Colon (tissue), 2 donors: ENCODE measurements at regions not wholly inside any gene's neighbourhood (a gene's known extent, or its start where the extent isn't known, plus 50 kb on each side); places are given as distances from the start of the nearest gene placed in this dataset.

Source experiments
- FAIRE-seq: peaks from 2 replicates; lab custom pipeline; 2012; peaks lifted over from hg19 to GRCh38; lab: Jason Lieb, UNC
- donor health status: control.
- donor health status: control.

DNA sequence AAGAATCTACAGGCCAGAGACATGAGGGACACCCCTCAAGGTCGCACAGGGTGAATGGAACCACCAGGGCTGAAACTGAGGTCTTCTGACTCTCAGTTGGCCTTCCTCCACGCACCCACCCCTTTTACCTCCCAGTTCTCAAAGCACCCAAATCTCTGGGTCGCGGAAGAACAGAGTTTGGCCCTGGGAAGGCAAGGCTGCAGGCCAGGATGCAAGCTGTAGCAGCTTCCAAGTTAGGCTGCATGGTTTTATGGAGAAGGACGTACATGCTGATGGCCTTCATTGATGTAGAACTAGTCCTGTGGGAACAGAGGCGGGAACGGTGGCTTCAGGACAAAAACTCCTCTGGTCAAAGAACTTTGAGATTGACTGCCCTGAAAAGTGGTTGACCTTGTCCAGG lies 143.5 kb upstream of the B3GAT1 start:
- no peak for FAIRE-seq

DNA sequence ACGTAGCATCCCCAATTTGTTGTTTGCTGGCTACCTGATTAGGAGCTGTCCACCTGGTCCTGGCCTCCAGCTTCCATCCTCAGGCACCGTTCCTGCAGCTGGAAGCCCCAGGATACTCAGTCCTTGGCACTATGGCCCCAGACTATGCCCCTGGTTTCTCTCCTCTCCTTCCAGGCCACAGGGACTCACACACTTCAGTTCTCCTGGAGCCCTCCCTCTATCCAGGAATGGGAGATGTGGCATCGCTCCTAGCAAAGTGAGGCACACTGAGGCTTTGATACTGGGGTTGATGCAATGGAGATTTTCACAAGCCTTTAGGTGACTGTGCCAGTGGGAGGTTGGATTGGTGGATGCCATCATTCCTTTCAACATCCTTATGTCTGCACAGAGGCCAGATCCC lies 142.8 kb upstream of the B3GAT1 start:
- FAIRE-seq = no peak

DNA sequence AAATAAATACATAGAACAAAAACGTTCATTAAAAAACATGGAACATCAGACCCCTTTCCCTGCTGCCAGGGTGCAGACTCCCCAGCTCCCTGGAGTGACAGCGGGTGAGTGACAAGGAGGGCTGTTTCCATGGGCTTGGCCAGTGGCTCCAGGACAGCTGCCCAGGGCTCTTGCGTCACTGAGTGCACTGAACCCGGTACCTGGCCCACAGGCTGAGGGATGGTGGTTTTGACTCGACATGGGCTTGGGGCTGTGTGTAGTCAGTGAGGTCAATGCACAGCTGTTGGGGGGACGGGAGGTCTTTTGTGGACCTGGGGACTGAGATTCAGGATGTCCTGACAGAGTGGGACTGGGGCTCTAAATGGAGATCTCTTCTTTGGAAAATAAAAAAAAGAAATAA lies 142.1 kb upstream of the B3GAT1 start:
- FAIRE-seq = no peak

DNA sequence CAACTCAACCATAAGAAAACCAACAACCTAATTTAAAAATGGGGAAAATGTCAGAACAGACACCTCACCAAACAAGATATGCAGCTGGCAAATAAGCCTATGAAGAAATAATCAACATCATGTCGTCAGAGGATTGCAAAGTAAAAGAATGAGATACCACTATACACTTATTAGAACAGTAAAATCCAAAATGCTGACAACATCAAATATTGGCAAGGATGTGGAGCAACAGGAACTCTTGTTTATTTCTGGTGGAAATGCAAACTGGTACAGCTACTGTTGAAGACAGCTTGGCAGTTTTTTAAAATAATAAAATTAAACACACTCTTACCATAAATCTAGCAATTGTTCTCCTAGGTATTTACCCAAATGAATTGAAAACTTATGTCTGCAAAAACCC lies 140.7 kb upstream of the B3GAT1 start:
- no peak for FAIRE-seq

DNA sequence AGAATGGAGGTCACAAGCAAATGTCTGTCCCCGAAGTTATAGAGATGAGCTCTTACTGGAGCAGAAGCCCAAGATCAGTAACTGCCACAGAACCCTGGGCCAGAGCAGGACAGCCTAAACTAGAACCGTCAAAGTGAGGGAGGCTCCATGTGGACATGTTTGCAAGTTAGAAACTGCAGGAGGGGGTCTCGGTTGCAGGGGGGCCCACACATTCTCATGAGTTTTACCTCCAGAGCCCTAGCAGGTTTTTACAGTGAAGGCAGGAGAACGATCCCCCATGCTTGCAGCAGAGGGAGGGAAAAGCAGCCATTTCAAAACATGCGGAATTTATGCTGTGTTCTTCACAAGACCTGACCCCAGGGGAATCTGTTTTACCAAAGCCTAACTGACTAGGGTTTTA lies 133.5 kb upstream of the B3GAT1 start:
- no peak for FAIRE-seq

DNA sequence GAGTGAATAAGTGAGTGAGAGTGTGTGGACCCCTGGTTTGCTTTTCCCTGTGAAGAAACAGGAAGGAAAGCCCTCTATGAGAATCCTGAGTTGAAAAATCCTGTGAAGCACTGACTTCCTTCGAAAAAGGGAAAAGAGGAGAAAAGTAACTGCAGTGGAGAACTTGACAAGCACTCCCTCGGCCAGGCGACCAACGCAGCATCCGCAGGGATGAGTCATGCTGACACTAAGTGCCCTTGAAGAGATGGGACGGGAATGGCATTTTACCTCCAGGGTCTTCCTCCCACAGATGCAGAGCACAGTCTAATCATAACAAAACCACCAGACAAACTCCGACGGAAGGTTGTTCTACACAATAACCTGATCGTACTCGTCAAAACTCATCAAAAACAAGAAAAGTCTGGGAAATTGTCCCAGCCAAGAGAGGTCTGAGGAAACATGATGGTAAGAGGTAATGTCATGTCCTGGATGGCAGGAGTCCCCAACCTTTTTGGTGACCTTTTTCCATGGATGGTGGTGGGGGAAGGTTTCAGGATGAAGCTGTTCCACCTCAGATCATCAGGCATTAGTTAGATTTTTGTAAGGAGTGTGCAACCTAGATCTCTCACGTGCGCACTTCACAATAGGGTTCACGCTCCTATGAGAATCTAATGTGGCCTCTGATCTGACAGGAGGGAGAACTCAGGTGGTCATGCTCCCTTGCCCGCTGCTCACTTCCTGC lies 132.2 kb upstream of the B3GAT1 start:
- FAIRE-seq = no peak

DNA sequence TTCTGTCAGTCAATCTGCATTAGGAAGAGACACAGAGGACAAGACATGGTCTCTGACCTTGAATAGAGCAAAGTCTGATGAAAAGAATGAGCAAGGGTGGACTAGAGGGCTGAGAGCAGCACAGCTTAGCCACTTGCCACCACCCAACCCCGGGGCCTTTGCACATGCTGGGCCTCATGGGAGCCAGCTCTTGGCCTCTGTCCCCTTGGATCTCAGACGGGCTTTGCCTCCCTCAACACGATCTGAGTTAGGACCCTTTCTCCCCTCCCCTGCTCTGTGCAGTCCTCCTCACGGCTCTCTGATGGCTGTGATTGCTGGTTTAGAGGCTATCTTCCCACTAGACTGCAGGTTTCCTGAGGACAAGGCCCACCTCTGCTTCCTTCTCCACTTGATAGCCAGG lies 131.6 kb upstream of the B3GAT1 start:
- no peak for FAIRE-seq

DNA sequence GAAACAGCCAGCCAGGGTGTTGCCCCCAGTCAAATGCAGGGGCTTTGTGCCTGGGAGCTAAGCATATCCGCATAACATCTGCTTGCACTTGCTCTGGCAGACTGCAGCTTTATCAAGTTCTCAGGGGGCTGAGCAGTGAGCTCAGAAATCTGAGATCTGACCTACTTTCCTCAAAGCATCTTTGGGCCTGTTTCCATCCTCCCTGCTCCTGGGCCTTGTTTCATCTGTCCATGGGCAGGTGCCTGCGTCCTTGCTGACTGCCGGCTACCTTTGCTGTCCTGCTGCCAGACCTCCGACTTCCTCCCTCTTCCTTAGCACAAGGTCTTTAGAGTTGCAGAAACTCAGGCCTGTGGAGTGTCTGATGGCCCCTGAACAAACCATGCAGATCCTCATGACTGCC lies 131.2 kb upstream of the B3GAT1 start:
- no peak for FAIRE-seq

DNA sequence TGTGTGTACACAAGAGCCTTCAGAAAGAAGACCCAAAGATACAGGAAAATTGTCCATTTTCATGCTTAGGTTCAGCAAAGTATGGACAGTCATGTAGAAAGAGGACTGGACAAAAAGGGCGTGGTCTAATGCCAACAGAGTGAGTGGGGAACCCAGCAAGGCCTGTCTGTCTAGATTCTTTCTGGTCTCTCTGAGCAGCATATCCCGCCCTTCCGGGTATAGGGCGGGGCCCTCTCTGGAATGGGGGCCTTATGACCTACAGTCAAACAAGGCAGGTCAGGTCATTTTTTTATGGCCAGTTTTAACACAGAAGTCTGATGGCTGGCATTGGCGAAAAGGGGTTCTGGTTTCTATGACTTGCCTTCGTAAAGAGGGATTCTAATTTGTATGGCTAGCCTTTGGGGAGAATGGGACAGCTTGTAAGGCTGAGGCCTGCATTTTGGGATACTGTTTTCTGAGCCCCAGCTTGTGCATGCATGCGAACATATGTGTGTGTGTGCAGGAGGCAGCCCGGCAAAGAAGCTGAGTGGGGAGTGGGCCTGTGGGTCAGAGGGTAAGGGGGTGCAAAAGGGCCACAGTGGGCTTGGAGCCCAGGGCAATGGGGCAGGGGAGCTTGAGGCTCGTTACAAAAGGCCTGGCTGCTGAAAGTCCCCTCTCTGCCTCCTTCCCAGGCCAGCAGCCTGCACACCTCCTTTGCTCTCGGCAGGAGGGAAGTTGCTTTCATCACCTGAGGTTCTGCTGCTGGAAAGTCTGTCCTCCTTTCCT lies 130.5 kb upstream of the B3GAT1 start:
- no peak for FAIRE-seq

DNA sequence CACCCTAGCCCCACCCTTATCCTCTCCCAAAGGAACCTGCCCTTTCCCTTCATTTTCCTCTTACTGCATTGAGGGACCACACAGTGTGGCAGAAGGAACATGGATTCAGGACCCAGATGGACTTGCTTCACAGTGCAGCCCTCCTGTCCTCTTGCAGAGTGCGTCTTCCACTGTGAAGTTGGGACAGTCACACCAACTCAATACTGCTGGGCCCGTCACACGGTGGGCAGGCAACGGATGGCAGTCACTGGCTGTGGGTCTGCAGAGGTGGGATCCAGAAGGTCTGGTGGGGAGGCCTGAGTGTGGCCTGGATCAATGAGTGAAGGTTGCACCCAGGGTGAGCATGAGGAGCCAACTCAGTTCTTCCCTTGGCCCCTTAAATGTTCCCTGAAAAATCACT lies 129.9 kb upstream of the B3GAT1 start:
- FAIRE-seq = no peak

DNA sequence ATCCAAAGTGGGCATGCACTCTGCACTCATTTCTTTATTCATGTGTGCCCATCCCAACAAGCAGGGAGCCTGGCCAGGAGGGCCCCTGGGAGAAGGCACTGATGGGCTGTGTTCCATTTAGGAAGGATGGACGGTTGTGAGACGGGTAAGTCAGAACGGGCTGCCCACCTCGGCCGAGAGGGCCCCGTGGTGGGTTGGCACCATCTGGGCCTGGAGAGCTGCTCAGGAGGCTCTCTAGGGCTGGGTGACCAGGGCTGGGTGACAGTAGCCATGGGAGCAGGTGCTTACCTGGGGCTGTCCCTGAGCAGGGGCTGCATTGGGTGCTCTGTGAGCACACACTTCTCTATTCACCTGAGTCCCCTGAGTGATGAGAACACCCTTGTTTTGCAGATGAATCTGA lies 129.3 kb upstream of the B3GAT1 start:
- no peak for FAIRE-seq

DNA sequence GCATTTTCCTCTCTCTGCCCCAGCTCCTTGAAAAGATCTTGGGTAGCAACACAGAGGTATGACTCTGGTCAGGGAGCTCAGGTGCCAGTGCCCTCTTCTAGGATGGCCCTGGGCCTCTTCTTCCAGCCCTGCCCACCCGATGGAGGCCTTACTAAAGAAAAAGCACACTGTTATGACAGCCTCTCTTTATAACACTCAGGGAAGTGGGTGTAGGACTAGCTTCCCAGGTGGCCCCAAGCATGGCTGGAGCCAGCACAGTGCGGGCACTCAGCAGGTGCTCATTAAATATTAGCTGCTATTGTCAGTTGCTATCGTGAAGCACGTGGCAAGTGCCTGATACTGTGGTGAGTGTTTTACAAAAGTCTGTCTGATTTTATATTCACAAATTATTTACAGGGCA lies 127.2 kb upstream of the B3GAT1 start:
- no peak for FAIRE-seq

DNA sequence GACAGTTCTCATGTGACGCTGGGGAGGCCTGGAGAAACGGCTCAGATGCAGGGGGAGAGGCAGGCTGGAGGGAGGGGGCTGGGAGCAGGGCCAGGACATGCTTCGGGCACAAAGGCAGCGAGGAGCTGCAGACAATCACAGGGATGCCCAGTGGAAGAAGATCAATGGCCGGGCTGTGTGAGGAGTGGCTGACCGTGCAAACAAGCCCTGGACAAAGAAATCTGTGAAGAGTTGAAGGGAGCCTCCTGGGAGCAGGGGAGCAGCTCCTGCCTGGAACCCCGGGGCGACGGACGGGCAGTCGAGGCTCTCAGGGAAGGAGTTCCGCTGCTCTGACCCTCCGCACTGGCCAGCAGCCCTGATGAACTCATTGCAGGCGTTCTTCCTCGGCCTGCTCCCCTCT lies 126.7 kb upstream of the B3GAT1 start:
- no peak for FAIRE-seq

DNA sequence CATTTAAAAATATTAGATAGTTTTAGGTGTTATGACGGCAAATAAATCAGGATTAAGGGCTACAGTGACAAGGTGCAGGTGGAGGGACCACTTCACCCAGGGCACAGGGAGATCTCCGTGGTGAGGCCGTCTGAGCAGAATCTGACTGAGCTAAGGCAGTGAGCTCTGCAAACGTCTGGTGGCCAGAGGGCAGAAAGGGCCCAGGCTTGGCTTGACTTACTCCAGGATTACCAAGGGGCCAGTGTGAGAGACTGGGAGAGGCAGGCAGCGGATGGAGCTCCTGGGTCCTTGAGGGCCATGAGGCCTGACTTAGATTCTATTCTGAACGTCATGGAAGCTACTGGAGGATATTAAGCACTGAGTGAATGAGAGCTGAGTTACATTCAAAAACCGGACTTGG lies 125.9 kb upstream of the B3GAT1 start:
- FAIRE-seq = no peak

DNA sequence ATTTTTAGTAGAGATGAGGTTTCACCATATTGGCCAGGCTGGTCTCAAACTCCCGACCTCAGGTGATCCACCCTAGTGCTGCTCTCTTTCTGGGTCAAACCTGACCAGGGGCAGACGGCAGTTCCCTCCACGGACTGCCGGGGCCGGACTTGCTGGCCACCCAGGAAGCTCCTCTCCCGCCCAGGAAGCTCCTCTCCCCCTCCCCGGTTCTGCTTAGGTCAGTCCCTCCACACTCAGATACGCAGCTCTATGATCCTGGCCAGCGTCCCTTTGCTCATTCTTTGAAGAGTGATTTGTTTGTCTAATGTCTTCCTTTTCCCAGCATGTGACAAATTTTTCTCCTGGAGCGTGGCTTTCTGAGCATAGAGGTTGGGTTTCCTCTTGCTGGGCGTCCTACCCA lies 125.3 kb upstream of the B3GAT1 start:
- FAIRE-seq = no peak

DNA sequence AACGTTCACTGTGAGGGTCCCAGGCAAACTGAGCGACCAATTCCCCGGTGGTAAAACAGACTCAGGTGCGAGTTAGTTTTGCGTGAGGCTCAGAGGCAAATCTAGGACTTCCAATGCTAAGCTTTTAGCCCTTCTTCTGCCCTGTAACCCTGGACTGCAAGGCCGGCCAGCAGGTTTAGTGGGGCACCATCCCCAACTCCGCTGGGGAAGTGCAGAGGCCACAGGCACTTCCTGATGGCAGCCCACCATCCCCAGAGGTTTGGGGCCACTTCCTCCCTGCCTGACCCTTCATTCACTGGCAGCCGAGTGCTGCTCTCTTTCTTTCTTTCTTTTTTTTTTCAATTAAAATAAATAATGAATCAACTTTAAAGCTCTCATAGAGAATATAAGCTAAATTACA lies 124.6 kb upstream of the B3GAT1 start:
- FAIRE-seq = no peak

DNA sequence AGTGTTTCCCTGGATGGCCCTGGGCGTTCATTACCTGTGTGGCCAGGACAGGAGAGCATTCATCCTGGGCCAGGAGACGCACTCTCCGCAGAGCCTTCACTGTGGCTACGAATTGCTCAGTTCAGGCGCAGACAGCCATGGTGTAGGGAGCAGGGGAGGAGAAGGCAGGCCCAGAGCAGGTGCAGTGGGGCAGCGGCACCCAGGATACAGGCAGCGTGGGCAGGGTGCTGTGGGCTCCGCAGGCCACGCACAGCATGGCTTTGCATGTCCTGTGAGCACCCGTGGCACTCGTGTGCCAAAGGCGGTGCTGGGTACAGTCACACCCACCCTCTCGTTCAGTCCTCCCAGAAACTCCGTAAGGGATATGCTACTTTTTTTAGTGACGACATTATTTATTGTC lies 124.2 kb upstream of the B3GAT1 start:
- FAIRE-seq = no peak

DNA sequence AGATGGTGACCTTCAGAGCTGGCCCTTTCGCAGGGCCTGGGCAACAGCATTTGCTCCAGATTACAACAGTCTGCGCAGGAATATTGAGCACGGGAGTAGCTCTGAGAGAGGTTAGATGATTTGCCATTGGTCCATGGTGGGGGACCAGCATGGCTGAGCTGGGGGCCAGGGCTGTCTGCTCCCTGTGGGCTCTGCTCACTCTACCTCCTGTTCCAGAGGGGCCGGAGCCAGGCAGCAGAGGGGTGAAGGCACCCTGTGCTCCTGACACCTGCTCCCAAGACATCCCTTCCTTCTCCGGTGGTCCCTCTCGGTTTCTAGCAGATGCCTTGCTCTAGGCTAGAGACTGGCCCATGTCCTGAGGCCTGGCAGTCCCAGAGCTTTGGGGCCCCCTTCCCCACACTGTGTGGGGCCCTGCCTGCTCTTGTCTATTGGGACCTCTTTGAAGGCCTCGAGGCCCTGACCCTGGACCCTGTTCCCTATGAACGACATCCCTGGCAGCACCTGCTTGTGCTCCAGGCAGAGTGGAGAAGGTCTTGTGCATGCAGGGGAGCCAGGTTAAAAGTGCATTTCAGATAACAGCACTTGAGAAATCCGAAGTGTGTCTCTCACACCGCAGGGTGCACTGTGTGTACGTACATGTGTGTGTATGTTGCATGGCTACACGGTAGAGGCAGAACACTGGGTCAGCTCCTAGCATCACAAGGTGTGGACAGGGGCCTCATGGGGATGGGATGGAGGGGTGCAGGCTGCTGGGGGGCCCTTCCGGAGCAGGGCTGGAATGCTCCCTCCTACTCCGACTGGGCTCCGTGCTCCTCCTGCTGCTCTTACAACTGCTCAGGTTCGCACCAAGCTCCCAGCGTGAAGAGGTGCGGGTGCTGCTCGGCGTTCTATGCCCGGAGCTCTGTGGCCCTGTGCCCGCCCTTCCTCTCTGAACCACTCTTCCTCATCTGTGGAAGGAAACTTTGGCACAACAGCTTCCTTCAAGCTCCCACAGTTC lies 123.3 kb upstream of the B3GAT1 start:
- no peak for FAIRE-seq

DNA sequence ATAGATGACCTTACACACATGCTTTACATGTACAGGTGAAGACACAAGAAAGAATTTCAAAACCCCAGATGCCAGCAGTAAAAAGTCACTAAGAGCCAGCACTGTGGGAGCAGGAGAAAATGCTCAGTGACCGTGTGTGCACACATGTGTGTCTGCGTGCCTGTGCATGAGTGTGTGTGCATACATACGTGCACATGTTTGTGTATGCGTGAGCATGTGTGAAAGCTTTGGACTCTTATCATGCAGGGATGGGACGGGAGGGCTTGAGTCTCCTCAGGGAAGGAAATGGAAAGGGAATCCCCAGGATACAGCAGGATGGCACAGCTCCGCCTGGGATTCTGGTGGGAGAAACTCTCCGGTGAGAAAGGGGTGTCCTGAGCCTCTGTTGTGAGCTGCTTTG lies 121.5 kb upstream of the B3GAT1 start:
- FAIRE-seq = no peak

DNA sequence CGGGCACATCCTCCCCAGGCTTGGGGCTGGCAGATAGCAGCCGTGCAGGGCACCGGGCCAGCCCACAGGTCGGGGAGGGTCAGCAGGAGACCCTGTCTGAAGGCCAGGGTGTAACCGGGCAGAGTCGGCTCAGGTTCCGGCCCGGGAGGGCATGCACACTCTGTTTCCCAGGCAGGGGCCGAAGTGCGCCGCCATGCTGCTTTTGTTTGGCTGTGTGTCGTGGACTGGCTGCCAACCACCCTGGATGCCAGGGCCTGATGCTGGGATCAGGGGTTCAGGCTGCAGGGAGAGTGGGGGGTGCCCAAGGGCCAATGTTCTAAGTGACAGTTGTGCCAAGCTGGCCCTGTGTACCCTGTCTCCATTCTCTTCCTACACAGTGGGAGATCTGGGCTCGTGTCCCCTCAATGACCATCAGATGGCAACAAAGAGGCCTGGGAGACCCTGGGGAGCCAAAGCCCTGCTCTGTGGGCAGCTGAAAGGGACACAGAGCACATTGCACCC lies 120.9 kb upstream of the B3GAT1 start:
- FAIRE-seq = no peak

DNA sequence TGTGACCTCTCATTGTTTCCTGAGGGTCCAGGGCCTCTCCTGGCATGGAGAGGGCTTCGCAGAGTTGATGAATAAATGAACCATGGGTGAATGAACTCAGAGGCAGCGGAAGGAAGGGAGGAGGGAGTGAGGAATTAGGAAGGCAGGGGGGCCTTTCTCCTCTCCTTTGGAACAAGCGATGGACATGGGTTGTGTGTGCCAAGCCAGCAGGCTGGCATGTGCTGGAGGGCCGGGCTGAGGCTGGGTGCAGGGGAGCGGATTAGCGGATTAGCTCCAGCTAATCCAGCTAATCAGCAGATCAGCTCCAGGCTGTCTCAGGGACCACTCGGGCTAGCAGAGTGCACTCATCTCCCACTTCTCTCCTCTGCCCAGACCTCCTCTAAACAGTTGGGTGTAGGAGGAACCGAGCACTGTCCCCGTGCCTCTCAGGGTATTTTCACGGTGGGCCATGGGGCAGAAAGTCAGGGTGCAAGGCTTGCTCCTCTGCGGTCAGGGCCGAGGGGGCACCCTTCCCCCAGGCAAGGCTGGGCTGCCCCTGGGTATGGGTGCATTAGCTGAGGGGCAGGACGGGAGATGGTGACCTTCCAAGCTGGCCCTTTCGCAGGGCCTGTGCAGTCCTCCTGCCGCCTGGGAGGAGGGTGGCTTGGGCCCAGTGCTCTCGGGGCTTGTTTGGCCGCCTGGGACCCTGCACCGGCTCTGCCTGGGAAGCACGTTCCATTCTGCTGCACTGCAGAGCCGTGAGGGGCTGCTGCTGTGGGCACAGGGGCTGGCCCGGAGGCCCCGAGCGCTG lies 120.3 kb upstream of the B3GAT1 start:
- FAIRE-seq = no peak
